GM19438 (cell line): ENCODE measurements at regions not wholly inside any gene's neighbourhood (a gene's known extent, or its start where the extent isn't known, plus 50 kb on each side); places are given as distances from the start of the nearest gene placed in this dataset.

ENCODE experiments used
- ATAC-seq: cut with Tn5 transposase; IDR thresholded peaks from one replicate; pipeline ENCODE4 v1.9.1; 2021; ENCODE audit warnings: low read depth; ENCODE audit not compliant: unreplicated experiment

DNA sequence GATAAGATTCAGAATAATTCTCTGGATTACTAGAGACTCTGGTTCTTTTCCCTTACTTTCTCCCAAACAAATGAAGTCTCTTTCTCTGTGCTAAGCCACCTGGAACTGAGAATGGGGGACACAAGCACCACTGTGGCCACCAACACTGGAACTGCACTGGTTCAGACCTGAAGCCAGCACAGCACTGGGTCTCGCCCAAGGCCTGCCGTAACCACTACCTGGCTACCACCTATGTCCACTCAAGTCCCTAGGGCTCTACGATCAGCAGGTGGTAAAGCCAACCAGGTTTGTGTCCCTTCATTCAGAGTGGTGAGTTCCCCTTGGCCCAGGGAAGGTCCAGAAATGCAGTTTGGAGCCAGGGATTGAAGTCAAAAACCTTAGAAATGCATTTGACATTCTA lies 626.2 kb downstream of the DIAPH3 start:
- no peak for ATAC-seq

DNA sequence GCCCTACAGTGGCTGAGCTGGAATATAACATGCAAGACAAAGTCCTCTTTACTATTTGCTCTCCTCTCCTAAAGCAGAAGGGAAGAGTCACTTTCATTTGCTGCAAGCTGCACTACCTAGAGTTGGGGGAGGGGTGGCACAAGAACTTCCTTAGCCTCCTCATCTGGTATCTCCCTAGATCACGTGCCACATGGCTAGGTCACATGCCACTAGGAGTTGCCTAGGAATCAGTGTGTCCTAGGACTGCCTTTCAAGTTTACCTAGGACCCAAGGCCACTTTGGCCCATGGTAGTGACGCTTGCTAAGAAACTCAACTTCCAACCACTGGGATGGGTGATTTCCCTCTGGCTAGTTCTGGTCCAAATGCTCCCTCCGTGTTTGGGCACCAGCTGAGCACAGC lies 625.2 kb downstream of the DIAPH3 start:
- ATAC-seq, result no peak

GRCh38 chr13:59542303-59542702 lies 621.4 kb downstream of the DIAPH3 start:
- no peak for ATAC-seq

GRCh38 chr13:59543418-59543817 lies 620.3 kb downstream of the DIAPH3 start:
- no peak for ATAC-seq

GRCh38 chr13:59545007-59545406 lies 618.7 kb downstream of the DIAPH3 start:
- ATAC-seq, result no peak

DNA sequence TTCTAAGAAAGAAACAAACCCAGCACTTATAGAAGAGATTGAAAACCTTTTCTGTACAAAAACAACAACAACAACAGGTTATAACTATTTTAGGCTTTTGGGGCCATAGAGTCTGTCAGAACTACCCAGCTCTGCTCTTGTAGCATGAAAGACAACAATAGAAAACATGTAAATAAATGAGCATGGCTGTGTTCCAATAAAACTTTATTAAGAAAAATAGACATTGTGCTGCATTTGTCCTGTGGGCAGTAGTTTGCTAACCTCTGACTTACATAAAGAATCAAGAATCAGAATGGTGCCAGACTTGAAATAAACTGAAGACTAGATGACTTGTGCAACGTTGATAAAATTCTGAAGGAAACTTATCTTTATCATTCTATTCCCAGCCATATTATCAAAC lies 617.5 kb downstream of the DIAPH3 start:
- no peak for ATAC-seq

GRCh38 chr13:59547950-59548349 lies 615.8 kb downstream of the DIAPH3 start:
- ATAC-seq, result no peak

DNA sequence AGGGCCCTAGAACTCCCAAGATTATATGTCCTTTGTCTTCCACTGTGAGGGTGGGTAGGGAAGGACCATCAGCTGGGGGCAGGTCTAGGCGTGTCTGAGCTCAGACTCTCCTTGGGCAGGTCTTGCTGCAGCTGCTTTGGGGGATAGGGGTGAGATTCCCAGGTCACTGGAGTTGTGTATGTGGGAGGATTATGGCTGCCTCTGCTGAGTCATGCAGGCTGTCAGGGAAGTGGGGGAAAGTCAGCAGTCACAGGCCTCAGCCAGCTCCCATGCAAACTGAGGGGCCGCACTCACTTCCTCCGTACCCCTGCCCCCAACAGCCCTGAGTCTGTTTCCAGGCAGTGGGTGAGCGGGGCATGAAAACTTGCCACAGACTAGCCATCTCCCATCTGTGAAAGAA lies 600.8 kb downstream of the DIAPH3 start:
- no peak for ATAC-seq

- no peak for ATAC-seq
Observed at GRCh38 chr13:59566561-59566960, 597.2 kb downstream of the DIAPH3 start.

DNA sequence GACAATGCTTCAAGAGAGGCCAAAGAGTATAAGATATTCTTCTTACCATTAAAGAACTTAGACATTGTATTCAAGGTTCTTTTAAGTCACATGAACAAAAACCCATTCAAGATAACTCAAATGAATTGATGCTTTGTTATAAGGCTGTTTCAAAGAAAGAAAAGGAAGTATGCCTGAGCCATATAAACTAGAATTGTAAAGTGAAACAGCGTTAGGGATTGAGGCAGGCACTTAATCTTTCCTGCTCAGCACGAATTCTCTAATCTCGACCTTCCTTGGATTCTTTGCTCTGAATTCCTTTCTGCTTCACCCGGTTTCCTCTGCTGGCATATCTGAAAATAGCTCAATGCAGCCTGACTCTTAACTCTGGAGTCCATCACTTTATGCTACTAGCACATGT lies 595.4 kb downstream of the DIAPH3 start:
- no peak for ATAC-seq

- no peak for ATAC-seq
Observed at GRCh38 chr13:59570204-59570603, 593.5 kb downstream of the DIAPH3 start.

DNA sequence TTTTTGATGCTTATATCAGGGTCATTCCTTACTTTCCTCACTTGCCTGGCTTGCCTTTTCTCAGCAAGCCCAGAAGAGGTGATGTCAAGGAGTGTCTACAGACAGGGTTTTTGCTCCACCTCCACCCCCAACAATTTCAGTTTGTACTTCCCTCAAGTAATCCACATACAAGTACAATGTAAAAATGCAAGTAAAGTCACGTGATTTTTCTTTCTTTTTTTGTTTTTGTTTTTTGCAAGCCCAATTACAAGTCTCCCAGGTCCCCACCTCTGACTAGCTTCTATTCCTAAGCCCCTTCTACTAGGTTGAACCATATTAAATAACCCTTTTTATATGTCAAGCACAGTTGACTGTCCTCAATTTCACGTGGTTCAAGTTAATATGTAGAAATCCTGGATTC lies 579.6 kb downstream of the DIAPH3 start:
- no peak for ATAC-seq

DNA sequence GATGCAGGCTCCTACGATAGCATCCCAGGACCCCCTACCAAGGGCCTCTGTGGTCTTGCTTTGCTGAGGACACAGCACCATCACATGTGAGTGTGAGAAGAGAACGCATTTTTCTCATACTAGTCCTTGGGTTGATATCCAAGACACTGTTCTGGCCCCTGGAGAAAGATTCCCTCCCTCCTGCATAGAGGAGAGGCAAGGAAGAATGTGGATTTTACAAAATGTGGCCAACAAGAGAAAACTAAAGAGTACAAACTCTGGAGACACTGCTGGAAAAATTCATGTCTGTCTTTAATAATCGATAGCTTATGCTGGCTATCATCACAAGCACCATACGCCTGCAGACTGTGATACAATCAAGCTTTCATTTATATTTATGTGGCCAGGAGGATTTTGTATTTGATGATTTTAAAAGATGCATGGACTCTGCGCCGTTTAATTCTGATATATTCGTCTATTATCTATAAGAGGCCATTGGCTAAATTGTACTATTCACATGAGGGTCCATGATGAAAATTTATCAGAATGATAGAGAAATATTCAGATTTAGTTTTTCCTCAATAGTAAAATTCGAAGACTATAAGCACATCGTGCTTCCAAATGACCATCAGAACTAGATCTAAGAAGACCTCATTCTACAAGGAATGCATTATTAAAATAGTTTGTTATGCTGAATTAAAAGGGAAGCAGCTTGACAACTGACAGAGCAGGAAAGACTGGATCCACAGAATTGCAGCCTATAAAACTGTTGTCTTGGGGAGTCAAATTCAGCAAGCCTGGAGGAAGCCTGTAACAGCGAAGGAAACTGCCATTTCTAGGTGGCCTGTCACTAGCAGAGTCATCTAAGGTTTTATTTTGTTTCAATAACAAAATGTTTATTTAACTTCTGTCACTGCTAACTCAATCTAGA lies 578.7 kb downstream of the DIAPH3 start:
- ATAC-seq, result no peak

DNA sequence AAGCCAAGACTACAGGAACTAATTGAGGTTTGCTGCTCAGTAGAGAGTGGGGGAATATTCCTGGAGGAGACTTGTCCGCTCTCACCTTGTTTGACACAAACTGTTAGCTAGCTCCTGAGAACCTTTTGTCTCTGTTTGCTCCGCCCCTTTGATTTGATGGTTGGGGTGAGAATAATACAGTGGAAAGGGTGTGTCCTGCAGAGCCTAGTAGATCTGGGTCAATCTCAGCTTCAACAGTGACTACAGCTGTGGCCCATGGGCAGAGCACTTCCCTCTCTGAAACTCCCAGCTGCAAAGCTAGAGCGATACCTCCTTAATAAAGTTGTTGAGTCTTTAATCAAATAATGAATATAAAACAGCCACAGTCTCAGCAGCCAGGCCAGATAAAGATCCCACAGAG lies 576.7 kb downstream of the DIAPH3 start:
- ATAC-seq, result no peak

DNA sequence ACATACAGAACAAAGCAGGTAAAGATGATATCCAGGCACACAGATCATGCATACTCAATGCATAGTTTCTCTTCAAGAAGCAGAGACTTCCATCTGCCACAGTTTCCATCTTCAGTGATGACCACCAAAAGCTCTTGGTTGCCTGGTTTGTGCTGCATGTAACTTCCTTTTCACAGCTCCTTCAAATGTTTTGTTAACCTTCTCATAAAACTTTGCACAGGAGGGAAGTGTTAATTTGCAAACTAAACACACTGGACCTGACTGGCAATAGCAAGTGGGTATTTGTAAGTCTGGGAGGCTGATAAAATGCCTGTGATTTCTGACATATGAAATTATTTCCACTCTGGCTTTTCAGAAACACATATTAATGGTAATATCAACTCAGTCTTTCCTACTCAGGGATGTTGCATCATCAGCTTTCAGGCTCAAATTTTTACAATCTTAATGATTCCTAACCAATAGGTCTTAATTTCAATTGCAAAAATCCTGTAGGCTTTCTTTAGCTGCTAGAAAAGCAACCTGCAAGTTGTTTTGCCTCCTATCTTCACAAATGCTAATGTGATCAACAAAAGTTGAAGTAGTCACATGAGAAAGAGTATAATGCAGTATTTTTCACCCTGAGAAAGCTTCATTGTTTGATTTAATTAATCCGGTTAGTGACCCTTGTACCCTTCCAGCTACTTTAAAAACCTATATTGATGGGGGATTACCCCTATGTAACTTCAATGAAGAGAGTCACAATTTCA lies 575.6 kb downstream of the DIAPH3 start:
- ATAC-seq, result no peak

DNA sequence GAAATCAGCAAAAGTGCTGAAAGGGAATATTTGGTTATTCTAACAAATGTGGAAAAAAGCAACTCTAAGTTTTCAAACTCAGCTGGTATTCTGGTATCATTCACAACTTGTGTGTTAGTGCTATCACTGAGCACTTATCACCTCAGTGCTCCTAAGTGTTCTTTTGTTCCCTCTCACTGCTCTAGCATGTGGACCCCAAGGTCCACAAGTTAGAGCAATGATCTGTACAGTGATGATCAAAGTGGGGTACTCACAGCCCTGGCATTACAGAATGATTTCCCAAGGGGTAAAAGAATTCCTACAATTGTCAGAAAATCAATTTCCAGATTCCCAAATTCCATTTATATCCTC lies 575.0 kb downstream of the DIAPH3 start:
- ATAC-seq, result no peak

DNA sequence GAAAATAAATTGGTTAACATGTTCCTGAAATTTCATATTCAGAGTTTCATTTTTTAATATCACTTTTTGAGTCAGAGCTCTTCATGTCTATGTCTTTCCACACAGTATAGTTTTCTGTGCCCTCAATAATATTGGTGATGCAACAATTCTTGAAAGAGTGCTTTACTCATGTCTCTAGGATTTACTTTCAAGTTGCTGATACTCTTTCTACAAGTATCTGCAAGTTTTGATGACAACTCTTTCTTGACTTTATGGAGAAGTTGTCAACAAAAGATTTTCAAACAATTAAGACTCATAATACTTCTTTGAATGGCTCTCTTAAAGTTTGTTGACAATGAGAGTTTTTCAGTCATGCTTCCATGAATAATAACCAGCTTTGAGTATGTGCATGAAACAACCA lies 561.7 kb downstream of the DIAPH3 start:
- no peak for ATAC-seq

GRCh38 chr13:59603646-59604045 lies 560.1 kb downstream of the DIAPH3 start:
- no peak for ATAC-seq

- no peak for ATAC-seq
Observed at GRCh38 chr13:59607172-59607571, 556.6 kb downstream of the DIAPH3 start.

DNA sequence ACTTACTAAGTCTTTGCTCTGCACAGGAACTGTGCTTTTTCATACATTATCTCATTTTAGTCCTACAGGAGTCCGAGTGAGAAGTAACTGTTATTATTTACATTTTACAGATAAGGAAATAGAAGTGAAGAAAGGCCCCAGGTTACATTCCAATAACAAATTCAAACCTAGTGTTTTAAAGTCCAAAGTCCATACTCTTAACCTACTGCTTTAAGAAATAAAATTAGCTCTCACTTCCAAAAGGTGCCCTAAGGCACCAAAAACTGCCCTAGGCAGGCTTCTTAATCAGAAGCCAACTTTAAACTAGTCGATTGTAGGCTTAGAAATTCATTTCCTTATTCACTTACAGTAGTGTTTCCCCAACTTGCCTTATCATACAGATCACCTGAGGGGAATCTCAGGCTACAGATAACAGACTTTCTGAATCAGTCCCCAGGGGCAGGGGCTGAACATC lies 555.9 kb downstream of the DIAPH3 start:
- ATAC-seq, result no peak

DNA sequence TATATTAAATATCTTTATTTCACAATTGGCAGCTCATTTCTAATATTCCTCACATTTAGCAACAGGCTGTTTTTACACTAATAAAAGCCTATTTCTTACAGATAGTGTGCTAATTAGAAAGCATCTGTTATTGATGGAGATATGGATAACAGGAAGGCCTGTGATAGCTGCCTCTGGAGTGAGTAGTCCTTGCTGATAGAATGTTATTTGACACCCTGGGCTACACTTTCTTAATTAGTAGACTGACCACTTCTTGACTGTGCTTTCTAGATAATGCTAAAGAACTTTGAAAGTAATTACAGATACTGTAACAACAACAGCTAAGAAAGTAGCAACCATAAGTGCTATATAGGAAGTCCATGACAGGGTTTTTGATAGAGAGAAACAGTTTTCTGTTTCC lies 554.3 kb downstream of the DIAPH3 start:
- no peak for ATAC-seq
